Thyroid gland (tissue), 4 donors: ENCODE measurements at regions not wholly inside any gene's neighbourhood (a gene's known extent, or its start where the extent isn't known, plus 50 kb on each side); places are given as distances from the start of the nearest gene placed in this dataset.

Experiments used
- POLR2A ChIP-seq, 2 donors: fragments of 450-650 bp; IDR thresholded peaks; one replicate each; pipeline ENCODE4 v1.6.1; 2017; ENCODE audit warnings: antibody characterized with exemption in 2 of 2, mild to moderate bottlenecking in 2 of 2, moderate library complexity in 1 of 2
- TF ChIP-seq, protein P1 (sequence below), 6 experiments: fragments of 200-600 bp in 3 of 6; fragments of 450-650 bp in 3 of 6; sonication (generic) in 3 of 6; IDR thresholded peaks; one replicate each; pipeline ENCODE4 v1.5.1; 2016 to 2019; ENCODE audit warnings: antibody characterized with exemption in 6 of 6, mild to moderate bottlenecking in 2 of 6, inconsistent platforms in 1 of 6, moderate library complexity in 1 of 6

DNA sequence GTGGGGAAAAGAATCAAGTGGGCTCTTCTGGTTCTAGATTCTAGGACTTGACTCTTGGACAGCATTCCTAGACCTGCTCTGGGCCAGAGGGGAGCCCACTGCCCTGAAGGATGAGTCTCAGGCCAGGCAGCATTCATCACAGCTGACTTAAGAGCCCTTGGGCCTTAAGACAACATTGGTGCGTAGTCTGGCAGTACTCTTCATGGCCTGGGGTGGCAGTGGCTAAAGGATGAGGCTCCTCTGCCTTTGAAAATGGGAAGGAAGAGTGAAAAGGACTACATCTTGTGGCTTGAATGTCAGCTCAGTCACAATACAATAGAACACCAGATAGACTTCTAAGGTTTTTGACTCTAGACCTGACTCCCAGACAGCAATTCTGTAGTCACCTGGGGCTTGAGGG is 1415.1 kb upstream of the PRMT6 start:
- TF ChIP-seq, protein P1, sequence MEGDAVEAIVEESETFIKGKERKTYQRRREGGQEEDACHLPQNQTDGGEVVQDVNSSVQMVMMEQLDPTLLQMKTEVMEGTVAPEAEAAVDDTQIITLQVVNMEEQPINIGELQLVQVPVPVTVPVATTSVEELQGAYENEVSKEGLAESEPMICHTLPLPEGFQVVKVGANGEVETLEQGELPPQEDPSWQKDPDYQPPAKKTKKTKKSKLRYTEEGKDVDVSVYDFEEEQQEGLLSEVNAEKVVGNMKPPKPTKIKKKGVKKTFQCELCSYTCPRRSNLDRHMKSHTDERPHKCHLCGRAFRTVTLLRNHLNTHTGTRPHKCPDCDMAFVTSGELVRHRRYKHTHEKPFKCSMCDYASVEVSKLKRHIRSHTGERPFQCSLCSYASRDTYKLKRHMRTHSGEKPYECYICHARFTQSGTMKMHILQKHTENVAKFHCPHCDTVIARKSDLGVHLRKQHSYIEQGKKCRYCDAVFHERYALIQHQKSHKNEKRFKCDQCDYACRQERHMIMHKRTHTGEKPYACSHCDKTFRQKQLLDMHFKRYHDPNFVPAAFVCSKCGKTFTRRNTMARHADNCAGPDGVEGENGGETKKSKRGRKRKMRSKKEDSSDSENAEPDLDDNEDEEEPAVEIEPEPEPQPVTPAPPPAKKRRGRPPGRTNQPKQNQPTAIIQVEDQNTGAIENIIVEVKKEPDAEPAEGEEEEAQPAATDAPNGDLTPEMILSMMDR (IDR thresholded peaks at IDR 0.05) = no peak
- TF ChIP-seq POLR2A (IDR thresholded peaks at IDR 0.05) = no peak
